Ascending aorta (tissue), 2 donors: ENCODE measurements at regions not wholly inside any gene's neighbourhood (a gene's known extent, or its start where the extent isn't known, plus 50 kb on each side); places are given as distances from the start of the nearest gene placed in this dataset.

Source experiments
- DNase-seq, 2 donors: peaks; one replicate each; pipeline ENCODE4 v3.0.0-alpha.2; 2019; ENCODE audit warnings: low spot score in 2 of 2
- H3K27ac ChIP-seq, 2 donors: fragments of 200-600 bp; sonication (generic); one replicate each; pipeline ENCODE4 v1.5.1; 2016 to 2017; ENCODE audit warnings: mild to moderate bottlenecking in 1 of 2
- H3K27me3 ChIP-seq: fragments of 200-600 bp; sonication (generic); one replicate; pipeline ENCODE4 v1.5.1; 2017
- H3K36me3 ChIP-seq, 2 donors: fragments of 200-600 bp; sonication (generic); one replicate each; pipeline ENCODE4 v1.5.1; 2016
- H3K4me1 ChIP-seq, 2 donors: fragments of 200-600 bp; sonication (generic); one replicate each; pipeline ENCODE4 v1.5.1; 2016 to 2017; ENCODE audit warnings: mild to moderate bottlenecking in 1 of 2
- H3K4me3 ChIP-seq, 2 donors: fragments of 200-600 bp; sonication (generic); one replicate each; pipeline ENCODE4 v1.5.1; 2016 to 2017; ENCODE audit warnings: mild to moderate bottlenecking in 1 of 2
- H3K9me3 ChIP-seq, 2 donors: fragments of 200-600 bp; sonication (generic); one replicate each; pipeline ENCODE4 v1.5.1; 2016
- intact Hi-C: fragments of 100-400 bp; cut with DNase I; formaldehyde crosslinking; loops from one replicate; pipeline ENCODE4 v1.15.1; 2023
- TF ChIP-seq, protein P1 (sequence below), 3 experiments: fragments of 200-600 bp in 2 of 3; fragments of 450-650 bp in 1 of 3; sonication (generic) in 2 of 3; IDR thresholded peaks; one replicate each; pipeline ENCODE4 v1.5.1; 2016 to 2019; ENCODE audit warnings: antibody characterized with exemption in 3 of 3, mild to moderate bottlenecking in 1 of 3, moderate library complexity in 1 of 3

DNA sequence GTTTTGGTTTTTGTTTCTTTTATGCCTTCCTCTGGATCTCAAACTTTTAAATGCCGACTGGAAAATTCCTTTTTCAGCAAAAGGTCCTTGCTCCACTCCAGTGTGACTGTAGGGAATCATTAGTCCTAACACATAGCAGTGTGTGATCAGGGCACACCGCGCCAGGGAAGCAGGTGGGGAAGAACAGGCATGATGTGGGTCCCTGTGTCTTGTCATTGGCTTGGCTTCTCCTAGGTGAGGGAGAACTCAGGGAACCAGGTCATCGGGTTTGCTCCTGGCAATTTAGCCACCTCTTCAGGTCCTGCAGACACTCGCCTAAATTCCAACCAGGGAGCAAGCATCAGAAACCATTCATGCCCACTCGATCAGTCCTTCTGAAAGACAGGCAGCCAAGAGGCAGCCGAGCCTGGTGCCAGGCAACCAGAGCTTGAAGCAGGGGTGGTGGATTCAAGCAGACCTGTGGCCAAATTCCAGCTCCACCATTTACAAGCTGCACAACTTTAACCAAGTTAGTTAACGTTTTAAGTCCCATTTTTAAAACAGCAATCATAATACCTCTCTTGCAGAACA, 514.2 kb downstream of the BNC2 start:
- TF ChIP-seq, protein P1, sequence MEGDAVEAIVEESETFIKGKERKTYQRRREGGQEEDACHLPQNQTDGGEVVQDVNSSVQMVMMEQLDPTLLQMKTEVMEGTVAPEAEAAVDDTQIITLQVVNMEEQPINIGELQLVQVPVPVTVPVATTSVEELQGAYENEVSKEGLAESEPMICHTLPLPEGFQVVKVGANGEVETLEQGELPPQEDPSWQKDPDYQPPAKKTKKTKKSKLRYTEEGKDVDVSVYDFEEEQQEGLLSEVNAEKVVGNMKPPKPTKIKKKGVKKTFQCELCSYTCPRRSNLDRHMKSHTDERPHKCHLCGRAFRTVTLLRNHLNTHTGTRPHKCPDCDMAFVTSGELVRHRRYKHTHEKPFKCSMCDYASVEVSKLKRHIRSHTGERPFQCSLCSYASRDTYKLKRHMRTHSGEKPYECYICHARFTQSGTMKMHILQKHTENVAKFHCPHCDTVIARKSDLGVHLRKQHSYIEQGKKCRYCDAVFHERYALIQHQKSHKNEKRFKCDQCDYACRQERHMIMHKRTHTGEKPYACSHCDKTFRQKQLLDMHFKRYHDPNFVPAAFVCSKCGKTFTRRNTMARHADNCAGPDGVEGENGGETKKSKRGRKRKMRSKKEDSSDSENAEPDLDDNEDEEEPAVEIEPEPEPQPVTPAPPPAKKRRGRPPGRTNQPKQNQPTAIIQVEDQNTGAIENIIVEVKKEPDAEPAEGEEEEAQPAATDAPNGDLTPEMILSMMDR (IDR thresholded peaks at IDR 0.05): no peak
- no peak for DNase-seq
- intact Hi-C loops: no loop called here
- Histone ChIP-seq H3K4me1 (no peaks in the 10 kb centered on the region), H3K9me3 (no peaks in the 10 kb centered on the region), H3K27ac (no peak overlapping the region), H3K27me3 (no peaks in the 10 kb centered on the region), H3K36me3 (no peaks in the 10 kb centered on the region), H3K4me3 (no peak overlapping the region)

DNA sequence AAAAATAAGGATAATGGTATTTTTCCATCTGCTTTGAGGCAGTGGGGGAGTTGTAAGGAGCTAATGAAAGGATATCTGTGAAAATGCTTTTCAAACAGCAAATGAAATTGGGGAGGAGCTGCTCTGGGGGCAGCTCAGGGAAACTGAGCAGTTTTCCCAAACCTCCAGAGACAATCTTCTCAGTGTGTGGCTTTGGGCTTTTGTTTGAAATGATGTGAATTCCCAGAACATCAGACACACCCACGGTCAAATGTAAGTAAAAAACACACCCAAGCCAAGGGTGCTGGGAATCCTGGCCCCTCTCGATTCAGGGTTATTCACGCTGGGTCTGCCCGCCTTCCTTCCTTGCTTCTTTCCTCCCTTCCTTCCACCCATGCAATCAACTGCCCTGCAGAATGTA, 512.6 kb downstream of the BNC2 start:
- H3K27ac ChIP-seq: no peak overlapping the region
- intact Hi-C loops: no loop called here
- DNase-seq: no peak
- TF ChIP-seq, protein P1 (IDR thresholded peaks at IDR 0.05): no peak
- no peak overlapping the region for H3K4me3 ChIP-seq
- no peaks in the 10 kb centered on the region for H3K27me3 ChIP-seq
- H3K9me3 ChIP-seq: no peaks in the 10 kb centered on the region
- no peaks in the 10 kb centered on the region for H3K36me3 ChIP-seq
- H3K4me1 ChIP-seq: no peaks in the 10 kb centered on the region

DNA sequence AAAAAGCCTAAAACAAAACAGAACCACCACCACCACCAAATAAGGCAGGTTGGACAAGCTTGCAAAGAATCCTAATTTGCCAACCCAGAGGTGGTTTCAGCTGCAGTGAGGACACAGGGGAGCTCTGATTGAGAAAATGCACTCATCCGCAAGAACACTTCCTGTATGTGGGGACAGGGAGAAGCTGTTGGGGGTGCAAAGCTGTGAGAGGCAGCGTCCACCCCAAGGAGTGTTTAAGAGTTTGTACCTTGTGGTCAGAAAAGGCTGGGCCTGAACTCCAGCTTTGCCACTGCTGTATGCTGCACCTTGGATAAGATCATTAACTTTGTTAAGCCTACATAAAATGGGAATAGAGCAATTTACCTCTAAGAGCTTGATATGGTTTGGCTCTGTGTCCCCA, 511.7 kb downstream of the BNC2 start:
- Histone ChIP-seq H3K36me3 (no peaks in the 10 kb centered on the region), H3K4me1 (no peaks in the 10 kb centered on the region), H3K27me3 (no peaks in the 10 kb centered on the region), H3K9me3 (no peaks in the 10 kb centered on the region), H3K4me3 (no peak overlapping the region), H3K27ac (no peak overlapping the region)
- intact Hi-C loops: no loop called here
- DNase-seq: no peak
- TF ChIP-seq, protein P1 (IDR thresholded peaks at IDR 0.05): no peak
